ENCODE measurements at regions not wholly inside any gene's neighbourhood (a gene's known extent, or its start where the extent isn't known, plus 50 kb on each side); places are given as distances from the start of the nearest gene placed in this dataset.

GRCh38 chr5:87127426-87127825 lies 140.3 kb upstream of the RASA1 start:
- ChIA-PET CTCF (interaction anchor here (0.6 to 1.0 kb wide), 2 partner anchors 17 to 47 kb away, joined by 3 to 4 read pairs; no protein-coding TSS in a partner anchor), POLR2A (ENCODE audit: unreplicated experiment) (no interaction called here)
- intact Hi-C loops (cut with micrococcal nuclease) (loop anchor here (5.0 kb wide), 1 partner anchor 140 kb away; the partner anchor contains the start of gene RASA1), in situ Hi-C loops (cut with MboI; ENCODE audit: low sequenced_read_pairs) (no loop called here), dilution Hi-C loops (cut with HindIII; ENCODE audit: low sequenced_read_pairs, unreplicated experiment) (no loop called here)
- H3K4me3 ChIP-seq (ENCODE audit: insufficient read depth, low read depth, low read length): no peak overlapping the region
- peaks cover 4% of the 10 kb centered on the region; the same call in 1 of the 2 replicates for H3K9me1 ChIP-seq (ENCODE audit: insufficient read depth, low read length)
- H4K91ac ChIP-seq (ENCODE audit: insufficient read depth, low read depth, low read length): no peak overlapping the region; the same call in 1 of the 2 replicates
- peak overlapping the region in 1 of 2 experiments; percentile 71; a peak in 1 of 4 replicates for H4K8ac ChIP-seq (ENCODE audit: low read depth in 2 of 2, low read length in 2 of 2)
- H4K5ac ChIP-seq (ENCODE audit: low read depth, low read length): peak overlapping the region; percentile 90; the same call in 1 of the 2 replicates
- peak overlapping the region; percentile 39; the same call in 1 of the 2 replicates for H3K27ac ChIP-seq (ENCODE audit: insufficient read depth, low read length)
- no peak overlapping the region for H2AFZ ChIP-seq (replicated peaks; ENCODE audit: low read length, poor library complexity)
- H2AK9ac ChIP-seq (replicated peaks; ENCODE audit: low read depth, low read length, poor library complexity): no peak overlapping the region
- H3K56ac ChIP-seq (ENCODE audit: extremely low read depth, insufficient read depth, low read length): peak overlapping the region; percentile 46; the same call in 1 of the 2 replicates
- H2BK20ac ChIP-seq (ENCODE audit: low read depth, low read length): peak overlapping the region; percentile 95
- peak overlapping the region; percentile 92 for H3K18ac ChIP-seq (ENCODE audit: low read depth, low read length)
- H3K36me3 ChIP-seq (ENCODE audit: control insufficient read depth, insufficient read depth, low read length): no peaks in the 10 kb centered on the region
- 0 out of 3 replicates have a peak overlapping the region, but pooled peaks have one; percentile 71 for H2BK15ac ChIP-seq (ENCODE audit: low read depth, low read length)
- ATAC-seq (ENCODE audit: low read depth) (peak; percentile 80), DNase-seq (peak; percentile 89)
- H3K4me1 ChIP-seq (ENCODE audit: control insufficient read depth, insufficient read depth, low read length): peaks cover 7% of the 10 kb centered on the region; the same call in 1 of the 2 replicates
- H3K14ac ChIP-seq (replicated peaks; ENCODE audit: low read depth, low read length): peak overlapping the region; percentile 84
- peak overlapping the region; percentile 75; the same call in 1 of the 2 replicates for H3K4me2 ChIP-seq (ENCODE audit: low read depth, low read length)
- no peak overlapping the region for H2AK5ac ChIP-seq (ENCODE audit: low read depth, low read length)
- H3K9me3 ChIP-seq (ENCODE audit: control insufficient read depth, insufficient read depth, low read length): no peaks in the 10 kb centered on the region
- peak overlapping the region; percentile 90 for H2BK120ac ChIP-seq (ENCODE audit: low read depth, low read length)
- no peaks in the 10 kb centered on the region for H4K20me1 ChIP-seq (ENCODE audit: insufficient read depth, low read length)
- peak overlapping the region; percentile 86; the same call in 1 of the 2 replicates for H3K4ac ChIP-seq (ENCODE audit: low read depth, low read length)
- no TSS peak for BruUV-seq (replicated peaks)
- peak overlapping the region; percentile 83; the same call in 1 of the 2 replicates for H3K23ac ChIP-seq (ENCODE audit: low read depth, low read length)
- no CpG with 5 or more reads among the region's 1 CpG for WGBS, 2 experiments (ENCODE audit: extremely low coverage in 2 of 2, insufficient read length in 1 of 2)
- TF ChIP-seq CTCF (conservative IDR thresholded peaks at IDR 0.05; ENCODE audit: low read depth, low read length) (no peak), BHLHE40 (IDR thresholded peaks at IDR 0.05; ENCODE audit: low read depth, low read length) (no peak), FOS (IDR thresholded peaks at IDR 0.05; ENCODE audit: low read depth, low read length) (no peak), MAFK (IDR thresholded peaks at IDR 0.05; ENCODE audit: low read depth, low read length) (no peak), CEBPB (IDR thresholded peaks at IDR 0.05; ENCODE audit: low read depth, low read length) (peak; percentile 66), RCOR1 (IDR thresholded peaks at IDR 0.05; ENCODE audit: insufficient replicate concordance, low read length) (no peak), USF2 (IDR thresholded peaks at IDR 0.05; ENCODE audit: low read depth, low read length) (no peak)
- H3K9ac ChIP-seq (ENCODE audit: low read depth, low read length): no peak overlapping the region
- H3K79me1 ChIP-seq (ENCODE audit: low read depth in 1 of 2, low read length in 2 of 2): peaks cover 0 to 4% of the 10 kb centered on the region in 2 experiments; a peak in 1 of 4 replicates
- no peaks in the 10 kb centered on the region for H3K27me3 ChIP-seq (ENCODE audit: control insufficient read depth, insufficient read depth, low read length)
- H2BK5ac ChIP-seq (ENCODE audit: low read depth, low read length, poor library complexity, severe bottlenecking): peak overlapping the region; percentile 97
